ENCODE measurements at regions not wholly inside any gene's neighbourhood (a gene's known extent, or its start where the extent isn't known, plus 50 kb on each side); places are given as distances from the start of the nearest gene placed in this dataset.

GRCh38 chr1:20416706-20417105 lies 69.3 kb downstream of the CAMK2N1 start:
- Histone ChIP-seq H3K4me3 (no peak overlapping the region), H3K9me3 (no peaks in the 10 kb centered on the region), H3K36me3 (no peaks in the 10 kb centered on the region), H3K27me3 (no peaks in the 10 kb centered on the region), H3K4me1 (no peaks in the 10 kb centered on the region), H3K27ac (no peak overlapping the region)
- TF ChIP-seq CTCF (IDR thresholded peaks at IDR 0.05) (no peak), POLR2A (IDR thresholded peaks at IDR 0.05) (no peak)
- DNase-seq, result no peak

DNA sequence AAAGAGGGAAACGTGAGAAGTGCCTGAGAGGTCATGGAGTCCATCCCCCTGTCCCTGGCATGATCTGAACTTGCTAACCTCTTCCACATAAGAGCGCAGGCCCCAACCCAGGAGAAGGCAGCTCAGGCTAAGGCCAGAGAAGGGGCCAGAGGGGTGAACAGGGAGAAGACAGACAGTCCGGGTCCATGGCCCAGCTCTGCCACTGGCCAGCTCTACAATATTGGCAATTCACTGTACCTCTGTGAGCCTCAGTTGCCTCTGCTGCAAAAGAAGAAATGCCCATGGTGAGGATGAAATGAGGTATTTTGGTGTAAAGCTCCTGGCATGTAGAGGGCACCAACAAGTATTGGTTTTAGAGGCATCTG lies 72.3 kb downstream of the CAMK2N1 start:
- H3K27ac ChIP-seq, result no peak overlapping the region
- DNase-seq, result no peak
- no peak for TF ChIP-seq POLR2A (IDR thresholded peaks at IDR 0.05)
- TF ChIP-seq CTCF (IDR thresholded peaks at IDR 0.05), result no peak
- H3K9me3 ChIP-seq, result no peaks in the 10 kb centered on the region
- H3K4me1 ChIP-seq, result no peaks in the 10 kb centered on the region
- H3K27me3 ChIP-seq, result no peaks in the 10 kb centered on the region
- no peaks in the 10 kb centered on the region for H3K36me3 ChIP-seq
- no peak overlapping the region for H3K4me3 ChIP-seq

GRCh38 chr1:20413136-20413775 lies 72.8 kb downstream of the CAMK2N1 start:
- no peak for TF ChIP-seq POLR2A (IDR thresholded peaks at IDR 0.05)
- TF ChIP-seq CTCF (IDR thresholded peaks at IDR 0.05), result no peak
- no peak overlapping the region for H3K27ac ChIP-seq
- no peaks in the 10 kb centered on the region for H3K9me3 ChIP-seq
- DNase-seq, result no peak
- no peaks in the 10 kb centered on the region for H3K4me1 ChIP-seq
- H3K4me3 ChIP-seq, result no peak overlapping the region
- H3K27me3 ChIP-seq, result no peaks in the 10 kb centered on the region
- no peaks in the 10 kb centered on the region for H3K36me3 ChIP-seq

GRCh38 chr1:20411196-20411980 lies 74.6 kb downstream of the CAMK2N1 start:
- H3K27ac ChIP-seq, result no peak overlapping the region
- no peaks in the 10 kb centered on the region for H3K9me3 ChIP-seq
- DNase-seq, result peak in 1 of 3 donors; percentile 49
- H3K4me1 ChIP-seq, result no peaks in the 10 kb centered on the region
- TF ChIP-seq POLR2A (IDR thresholded peaks at IDR 0.05) (no peak), CTCF (IDR thresholded peaks at IDR 0.05) (no peak)
- H3K36me3 ChIP-seq, result no peaks in the 10 kb centered on the region
- H3K27me3 ChIP-seq, result no peaks in the 10 kb centered on the region
- H3K4me3 ChIP-seq, result no peak overlapping the region

DNA sequence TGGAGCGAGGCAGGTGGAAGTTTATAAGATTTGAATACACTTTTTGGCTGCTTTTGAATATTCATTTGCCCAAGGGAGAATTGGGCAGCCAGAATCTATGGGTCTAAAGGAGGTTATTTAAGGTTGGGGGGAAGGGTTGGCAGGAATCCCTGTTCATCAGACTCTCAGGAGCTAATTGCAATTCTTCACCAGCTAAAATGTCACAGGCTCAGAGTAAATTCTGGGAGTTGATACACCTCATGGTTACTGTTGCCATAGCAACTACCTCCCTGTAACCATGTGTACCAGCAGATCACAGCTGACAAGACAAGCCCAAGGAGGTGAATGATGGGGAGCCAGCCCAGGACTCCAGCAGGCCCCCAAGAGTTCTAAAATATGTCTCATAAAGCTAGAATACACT lies 75.5 kb downstream of the CAMK2N1 start:
- Histone ChIP-seq H3K4me1 (no peaks in the 10 kb centered on the region), H3K27me3 (no peaks in the 10 kb centered on the region), H3K36me3 (no peaks in the 10 kb centered on the region), H3K9me3 (no peaks in the 10 kb centered on the region), H3K27ac (no peak overlapping the region), H3K4me3 (no peak overlapping the region)
- TF ChIP-seq POLR2A (IDR thresholded peaks at IDR 0.05) (no peak), CTCF (IDR thresholded peaks at IDR 0.05) (no peak)
- DNase-seq, result no peak

Data from Peyer's patch (tissue), 4 donors.